Suppressor macrophage treated with lipopolysaccharide for 4 hours (primary cell): ENCODE measurements at regions not wholly inside any gene's neighbourhood (a gene's known extent, or its start where the extent isn't known, plus 50 kb on each side); places are given as distances from the start of the nearest gene placed in this dataset.
"Not testable (repeated sequence)": the region's sequence is repeated elsewhere in the genome, so short reads cannot be mapped to it uniquely, and the experiment has no call there.

Experiments used
- DNase-seq: peaks from one replicate; pipeline ENCODE4 v3.0.0-alpha.2; 2020

DNA sequence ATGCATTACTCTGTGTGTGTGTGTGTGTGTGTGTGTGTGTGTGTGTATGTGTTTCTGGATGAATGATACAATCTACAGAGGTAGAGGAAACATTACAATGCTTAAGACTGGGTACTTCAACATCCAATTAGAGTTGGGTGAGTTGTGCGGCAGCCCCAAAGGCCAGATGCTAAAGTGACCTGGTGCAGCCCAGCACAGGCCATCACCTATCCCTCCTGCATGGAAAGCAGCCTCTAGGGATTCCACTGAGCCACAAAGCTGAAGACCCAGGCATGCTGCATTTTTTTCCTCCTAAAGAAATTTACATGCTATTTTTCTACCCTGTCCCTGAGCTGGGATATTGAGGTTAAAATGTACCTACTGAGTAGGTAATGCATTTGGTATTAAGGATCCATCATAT is 79.1 kb upstream of the ETAA1 start:
- DNase-seq = no peak

DNA sequence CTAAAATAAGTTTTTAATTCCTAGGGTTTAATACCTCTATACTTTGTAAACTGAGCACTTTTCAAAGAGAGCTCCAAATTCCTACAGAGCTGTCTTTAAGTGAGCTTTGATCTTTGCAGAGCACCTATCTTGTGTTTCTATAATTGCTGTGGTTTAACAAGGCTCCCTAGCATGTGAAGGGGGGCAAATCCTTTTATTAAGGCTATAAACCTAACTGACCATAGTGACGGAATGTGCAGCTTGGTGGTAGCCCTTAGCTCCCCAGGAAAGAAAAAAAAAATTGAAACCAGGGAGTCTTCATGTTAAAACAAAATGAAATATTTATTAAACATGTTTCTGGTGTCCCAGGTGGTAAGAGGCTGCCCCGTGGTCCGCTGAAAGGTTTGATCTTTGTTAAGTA is 78.6 kb upstream of the ETAA1 start:
- DNase-seq = no peak

DNA sequence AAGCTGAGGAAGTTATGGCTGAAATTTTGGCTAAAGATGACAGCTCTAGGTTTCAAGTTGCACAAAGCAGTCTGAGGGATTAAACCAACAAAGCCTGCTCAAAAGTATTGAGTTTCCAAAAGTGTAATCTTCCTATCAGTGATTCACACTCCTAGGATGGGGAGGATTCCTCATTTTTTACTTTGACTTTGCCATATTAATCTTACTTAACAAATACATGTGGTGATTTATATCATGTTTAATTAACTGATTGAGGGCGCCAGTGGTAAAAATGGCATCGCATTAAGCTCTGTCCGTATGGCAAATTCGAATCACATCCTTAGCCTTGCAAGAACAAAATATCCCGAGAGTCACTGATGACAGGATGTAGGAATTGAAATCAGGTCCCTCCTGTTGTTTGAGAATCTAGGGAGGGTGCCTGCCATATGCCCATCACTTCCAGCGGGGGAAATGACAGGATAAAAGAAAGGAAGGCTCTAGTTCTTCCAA is 78.1 kb upstream of the ETAA1 start:
- DNase-seq = no peak

DNA sequence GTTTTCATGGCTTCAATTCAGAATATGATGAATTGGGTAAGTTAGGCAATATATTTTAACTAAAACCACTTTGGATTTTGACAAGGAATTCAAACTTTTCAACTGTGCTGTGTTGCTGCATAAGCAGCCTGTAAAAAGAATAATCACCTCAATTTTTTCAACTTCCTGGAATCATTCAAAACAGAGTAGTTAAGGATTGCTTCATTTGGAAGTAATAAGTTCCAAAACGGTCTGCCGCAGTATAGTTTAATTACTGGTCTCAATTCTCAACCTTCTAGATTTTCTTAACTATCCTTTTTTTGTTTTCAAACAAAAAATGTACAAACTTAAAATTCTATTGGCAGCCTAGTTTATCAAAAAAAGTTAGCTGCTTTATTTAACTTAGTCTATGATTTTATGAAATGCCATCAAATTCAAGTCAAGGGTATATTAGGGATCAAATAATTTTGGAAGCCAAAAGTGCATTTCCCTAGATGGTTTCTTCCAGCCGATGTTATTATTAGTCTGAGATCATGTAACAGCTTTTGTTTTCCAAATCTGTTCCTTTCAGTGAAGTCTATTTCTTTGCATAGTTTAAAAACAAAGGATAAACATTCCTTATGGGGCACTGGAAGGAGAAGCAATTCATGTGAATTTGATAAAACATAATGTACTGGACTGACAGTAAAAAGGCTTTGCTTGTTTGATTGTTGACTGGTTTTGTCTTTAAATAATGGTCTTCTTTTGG is 76.1 kb upstream of the ETAA1 start:
- no peak for DNase-seq

DNA sequence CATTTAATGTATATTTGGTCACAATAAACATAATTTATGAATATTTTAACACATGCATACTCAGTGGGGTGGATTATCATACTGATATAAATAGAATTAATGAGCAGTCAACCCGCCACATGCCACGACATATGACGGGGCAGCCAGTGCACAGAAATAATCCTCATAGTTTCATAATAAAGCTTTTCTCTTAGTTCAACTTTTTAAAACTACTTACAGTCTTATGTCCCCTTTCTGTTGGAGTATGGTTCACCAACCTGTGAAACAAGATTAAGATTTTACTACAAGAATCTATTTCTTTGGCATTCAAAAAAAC is 75.6 kb upstream of the ETAA1 start:
- DNase-seq = no peak

DNA sequence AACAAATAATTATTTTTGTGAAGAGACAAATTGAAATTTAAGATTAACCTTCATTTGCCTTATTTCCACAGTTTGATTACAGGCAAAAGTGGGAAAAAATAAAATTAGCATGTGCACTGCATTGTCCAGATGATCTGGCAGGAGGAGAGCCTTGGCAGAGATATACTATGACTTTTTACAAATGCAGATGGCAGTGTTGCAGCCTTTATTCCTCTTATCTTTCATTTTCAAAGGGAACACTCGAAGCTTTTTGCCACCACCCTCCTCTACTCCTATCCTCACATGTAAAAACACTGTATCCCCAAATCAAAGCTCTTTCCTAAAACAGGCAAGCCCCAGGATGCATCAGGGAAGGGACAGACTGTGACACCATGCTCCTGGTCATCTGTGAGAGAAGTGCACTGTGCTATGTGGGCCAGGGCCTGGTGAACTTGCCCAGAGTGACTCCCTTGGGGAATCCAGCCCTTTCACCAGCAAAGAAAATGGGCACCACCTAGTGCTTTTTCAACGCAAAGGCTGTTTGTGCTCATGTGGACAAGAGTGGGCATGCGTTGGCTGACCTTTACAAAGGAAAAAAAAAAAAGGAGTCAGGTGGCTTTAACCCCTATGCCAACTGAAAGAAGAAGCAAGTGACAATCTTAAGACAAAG is 74.7 kb upstream of the ETAA1 start:
- DNase-seq = no peak

DNA sequence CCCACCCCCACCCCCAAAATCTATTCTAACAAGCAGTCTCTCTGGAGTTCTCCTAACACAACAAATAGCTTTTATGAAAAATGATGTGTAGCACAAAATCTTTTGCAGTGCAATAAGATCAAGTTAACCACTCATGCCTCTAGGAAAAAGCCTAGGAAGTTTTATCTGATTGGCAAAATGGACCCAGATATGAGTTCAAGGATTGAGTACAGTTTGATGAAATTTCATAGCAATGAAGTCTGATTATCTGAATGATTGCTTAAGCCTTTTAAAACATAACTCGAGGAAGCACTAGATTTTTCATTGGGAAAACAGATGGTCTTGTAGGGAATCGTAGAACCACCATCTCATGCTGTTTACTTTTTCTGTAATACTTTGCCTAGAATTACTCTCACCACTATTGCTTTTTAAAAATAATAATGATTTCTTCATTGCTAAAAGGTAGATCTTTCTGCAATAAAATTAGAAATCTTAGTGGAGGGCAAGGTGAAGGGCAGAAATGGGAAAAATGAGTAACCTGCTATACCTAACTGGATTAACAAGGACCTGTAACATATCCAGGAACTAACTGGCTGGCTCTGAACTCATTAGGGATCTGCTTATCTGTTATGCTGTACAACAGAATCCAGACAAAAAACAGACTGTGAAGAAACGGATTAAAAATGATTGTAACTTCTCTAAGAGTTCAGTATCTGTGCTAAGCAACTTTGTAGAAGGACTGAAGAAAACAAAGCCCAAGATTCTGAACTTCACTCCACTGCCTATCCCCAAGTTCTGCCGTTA is 73.7 kb upstream of the ETAA1 start:
- no peak for DNase-seq

DNA sequence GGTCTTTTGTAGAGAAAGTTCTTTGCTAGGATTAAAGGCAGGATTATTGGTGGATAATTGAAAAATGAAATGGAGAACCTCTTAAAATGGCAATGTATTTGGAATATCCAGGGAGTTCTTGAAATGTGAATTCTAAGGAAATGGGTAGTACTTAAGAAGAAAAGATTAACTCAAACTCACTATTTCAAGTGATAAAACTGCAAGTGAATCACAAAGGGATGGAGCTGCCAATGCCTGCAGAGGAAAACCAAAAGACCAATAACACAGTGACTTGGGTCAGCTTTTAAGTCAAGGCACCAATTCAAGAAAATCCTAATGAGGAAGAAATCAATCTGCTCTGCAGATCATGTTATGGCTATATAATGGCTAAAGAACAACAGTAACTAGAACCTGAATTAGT is 67.6 kb upstream of the ETAA1 start:
- DNase-seq = no peak

DNA sequence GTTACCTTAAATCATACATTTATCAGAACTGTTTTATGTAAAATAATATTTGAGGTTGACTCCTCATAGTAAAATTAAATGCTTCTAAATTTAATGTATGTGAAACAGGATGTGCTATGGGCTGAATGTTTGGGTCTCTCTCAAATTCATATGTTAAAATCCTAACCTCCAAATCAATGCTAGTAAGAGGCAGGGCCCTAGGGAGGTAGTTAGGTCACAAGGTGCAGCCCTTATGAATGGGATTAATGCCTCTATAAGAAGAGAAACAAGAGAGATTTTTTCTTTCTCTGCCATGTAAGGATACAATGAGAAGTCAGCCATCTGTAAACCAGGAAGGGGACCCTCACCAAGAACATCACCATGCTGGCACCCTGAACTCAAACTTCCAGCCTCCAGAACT is 67.2 kb upstream of the ETAA1 start:
- no peak for DNase-seq

DNA sequence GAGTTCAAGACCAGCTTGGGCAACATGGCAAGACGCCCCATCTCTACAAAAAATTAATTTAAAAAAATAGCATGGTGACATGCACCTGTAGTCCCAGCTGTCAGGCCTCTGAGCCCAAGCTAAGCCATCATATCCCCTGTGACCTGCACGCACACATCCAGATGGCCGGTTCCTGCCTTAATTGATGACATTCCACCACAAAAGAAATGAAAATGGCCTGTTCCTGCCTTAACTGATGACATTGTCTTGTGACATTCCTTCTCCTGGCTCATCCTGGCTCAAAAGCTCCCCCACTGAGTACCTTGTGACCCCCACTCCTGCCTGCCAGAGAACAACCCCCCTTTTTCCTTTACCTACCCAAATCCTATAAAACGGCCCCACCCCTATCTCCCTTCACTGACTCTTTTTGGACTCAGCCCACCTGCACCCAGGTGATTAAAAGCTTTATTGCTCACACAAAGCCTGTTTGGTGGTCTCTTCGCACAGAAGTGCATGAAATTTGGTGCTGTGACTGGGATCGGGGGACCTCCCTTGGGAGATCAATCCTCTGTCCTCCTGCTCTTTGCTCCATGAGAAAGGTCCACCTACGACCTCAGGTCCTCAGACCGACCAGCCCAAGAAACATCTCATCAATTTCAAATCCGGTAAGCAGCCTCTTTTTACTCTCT is 65.6 kb upstream of the ETAA1 start:
- DNase-seq = not testable (repeated sequence)

DNA sequence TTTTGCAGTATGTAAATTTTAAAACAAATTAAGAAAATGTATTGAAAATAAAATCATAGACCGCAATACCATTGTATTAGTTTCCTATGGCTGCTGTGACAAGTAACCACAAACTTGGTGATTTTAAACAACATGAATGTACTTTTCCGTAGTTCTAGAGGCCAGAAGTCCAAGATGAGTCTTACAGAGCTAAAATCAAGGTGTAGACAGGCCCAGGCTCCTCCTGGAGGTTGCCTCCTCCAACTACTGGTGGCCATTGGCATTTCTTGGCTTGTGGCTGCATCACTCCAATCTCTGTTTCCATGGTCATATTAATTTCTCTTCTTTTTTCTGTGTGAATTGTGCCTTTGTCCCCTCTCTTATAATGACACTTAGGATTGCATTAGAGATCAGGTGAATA is 59.2 kb upstream of the ETAA1 start:
- DNase-seq = no peak

DNA sequence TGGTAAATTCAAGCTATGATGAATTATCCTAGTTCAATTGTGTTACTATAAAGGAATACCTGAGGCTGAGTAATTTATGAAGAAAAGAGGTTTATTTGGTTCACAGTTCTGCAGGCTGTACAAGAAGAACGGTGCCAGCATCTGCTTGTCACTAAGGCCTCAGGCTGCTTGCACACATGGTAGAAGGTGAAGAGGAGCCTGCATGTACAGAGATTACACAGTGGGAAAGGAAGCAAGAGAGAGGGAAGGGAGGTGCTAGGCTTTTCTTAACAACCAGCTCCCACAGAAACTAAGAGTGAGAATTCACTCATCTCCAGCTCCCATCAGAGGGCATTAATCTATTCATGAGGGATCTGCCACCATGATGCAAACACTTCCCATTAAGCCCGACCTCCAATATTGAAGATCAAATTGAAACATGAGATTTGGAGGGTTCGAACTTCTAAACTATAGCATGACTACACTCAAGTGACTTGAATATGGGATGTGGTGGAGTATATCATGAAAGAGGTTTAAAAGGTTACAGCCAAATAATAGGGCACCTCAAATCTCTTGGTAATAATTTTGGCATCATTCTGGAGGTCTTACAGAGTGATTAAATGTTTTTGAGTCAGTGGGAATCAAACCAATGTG is 58.4 kb upstream of the ETAA1 start:
- DNase-seq = no peak

DNA sequence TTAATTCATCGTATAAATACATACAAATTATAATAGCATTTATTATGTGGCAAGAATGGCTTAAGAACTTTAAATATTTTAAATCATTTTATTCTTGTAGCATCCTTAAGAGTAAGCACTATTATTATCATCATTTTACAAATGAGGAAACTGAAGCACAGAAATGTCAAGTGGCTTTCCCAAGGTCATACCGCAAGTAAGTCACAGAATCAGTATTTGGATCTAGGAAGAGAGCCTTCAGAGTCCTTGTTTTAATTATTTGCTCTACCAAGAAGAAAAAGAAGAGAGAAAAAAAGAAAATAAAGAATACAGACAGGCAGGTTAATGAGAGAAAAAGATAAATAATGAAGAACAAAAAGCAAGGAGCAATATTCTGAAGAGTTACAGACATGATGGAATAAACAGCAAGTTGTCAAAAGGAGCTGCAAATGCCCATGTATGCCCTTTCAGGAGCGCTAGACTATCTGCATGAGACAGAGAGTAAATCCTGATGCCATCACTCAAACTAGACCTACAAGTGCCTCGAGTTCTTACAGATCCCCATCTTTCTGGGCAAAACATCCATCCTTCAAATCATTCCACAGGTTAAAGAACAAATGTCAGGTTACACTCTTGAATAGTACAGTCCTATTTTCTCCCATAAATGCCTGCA is 57.8 kb upstream of the ETAA1 start:
- DNase-seq = no peak

DNA sequence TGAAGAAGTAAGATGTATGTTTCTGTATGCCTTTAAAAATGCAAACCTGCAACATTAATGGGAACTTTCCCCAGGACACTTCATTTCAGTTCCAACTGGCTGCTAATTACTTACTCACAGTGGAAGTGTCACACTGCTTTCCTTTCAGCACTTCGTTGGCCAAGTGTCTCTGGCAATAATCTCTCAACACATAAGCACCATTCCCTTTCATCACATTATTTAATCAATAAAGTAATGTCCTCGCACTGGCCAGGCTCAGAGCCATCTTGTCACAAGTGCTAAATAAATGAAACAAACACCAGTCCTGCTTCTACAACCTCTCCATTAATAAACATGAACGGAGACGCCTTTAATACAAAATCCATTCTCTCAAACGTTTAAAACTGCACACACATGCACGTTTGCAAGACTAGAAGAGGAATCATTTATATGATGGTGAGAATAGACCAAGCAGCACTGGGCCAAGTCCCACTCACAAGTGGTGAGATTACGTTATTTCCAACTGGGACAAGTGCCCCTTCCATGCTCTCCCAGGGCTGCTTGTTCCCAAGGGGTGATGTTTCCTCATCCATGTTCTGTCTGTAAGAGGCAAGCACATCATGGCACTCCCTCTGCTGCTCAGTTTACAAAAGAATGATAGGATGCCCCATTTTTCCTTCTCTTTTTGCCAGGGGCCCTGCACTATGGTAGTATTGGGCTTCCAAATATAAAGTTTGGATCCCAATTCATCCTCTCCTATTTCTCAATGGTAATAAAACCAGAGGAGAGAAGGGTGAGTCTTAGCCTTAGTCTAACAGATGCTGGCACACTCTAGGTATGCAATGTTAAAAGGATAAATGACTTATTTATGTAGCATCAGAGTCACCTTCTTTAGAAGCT is 56.8 kb upstream of the ETAA1 start:
- DNase-seq = no peak

DNA sequence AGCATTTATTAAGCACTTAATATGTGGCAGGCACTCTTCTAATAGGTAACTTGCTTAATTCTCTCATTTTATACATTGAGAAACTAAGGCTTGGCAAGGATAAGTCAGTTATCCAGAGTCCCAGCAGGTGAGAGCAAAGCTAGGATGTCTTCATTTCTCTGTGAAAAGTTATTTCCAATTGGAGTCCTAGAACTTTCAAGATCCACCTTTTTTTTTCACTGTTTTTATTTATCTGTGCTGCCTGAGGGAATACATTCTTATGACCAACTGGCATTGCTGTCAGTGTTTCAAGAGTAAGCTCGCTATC is 56.2 kb upstream of the ETAA1 start:
- no peak for DNase-seq

DNA sequence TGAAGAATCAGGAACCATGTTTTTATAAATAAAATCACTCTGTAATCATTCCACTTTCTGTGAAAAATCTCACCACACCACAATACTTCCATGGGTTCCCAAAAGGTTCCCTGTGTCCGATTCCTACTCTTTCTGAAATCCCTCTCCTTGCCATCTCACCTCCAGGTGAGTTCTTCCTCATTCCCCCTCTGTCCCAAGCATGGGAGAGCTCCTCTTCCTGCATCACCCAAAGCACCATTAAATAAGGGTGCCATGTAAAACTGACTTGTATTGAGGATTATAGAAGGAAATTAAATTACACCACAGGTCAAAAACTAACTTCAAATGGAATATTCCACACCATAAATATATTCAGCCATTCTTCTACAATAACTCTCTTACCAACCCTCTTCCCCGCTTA is 55.8 kb upstream of the ETAA1 start:
- DNase-seq = no peak

DNA sequence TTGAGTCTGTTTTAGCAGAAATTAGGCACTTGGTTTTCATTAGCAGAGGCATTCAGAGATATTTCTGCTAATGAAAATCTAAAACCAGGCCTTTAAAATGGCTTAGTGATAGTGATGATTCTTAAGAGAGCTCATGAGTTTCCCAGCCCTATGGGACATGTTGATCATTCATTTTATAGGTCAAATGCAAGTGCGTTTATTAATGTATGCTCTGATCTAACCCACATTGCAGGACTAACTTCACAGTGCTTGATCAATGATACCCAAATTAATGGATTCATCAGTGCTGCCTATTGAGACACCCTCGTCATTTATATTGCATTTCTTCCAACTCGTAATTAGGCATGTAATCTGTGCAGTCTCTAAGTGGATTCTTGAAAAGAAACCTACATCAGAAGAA is 54.7 kb upstream of the ETAA1 start:
- DNase-seq = no peak

DNA sequence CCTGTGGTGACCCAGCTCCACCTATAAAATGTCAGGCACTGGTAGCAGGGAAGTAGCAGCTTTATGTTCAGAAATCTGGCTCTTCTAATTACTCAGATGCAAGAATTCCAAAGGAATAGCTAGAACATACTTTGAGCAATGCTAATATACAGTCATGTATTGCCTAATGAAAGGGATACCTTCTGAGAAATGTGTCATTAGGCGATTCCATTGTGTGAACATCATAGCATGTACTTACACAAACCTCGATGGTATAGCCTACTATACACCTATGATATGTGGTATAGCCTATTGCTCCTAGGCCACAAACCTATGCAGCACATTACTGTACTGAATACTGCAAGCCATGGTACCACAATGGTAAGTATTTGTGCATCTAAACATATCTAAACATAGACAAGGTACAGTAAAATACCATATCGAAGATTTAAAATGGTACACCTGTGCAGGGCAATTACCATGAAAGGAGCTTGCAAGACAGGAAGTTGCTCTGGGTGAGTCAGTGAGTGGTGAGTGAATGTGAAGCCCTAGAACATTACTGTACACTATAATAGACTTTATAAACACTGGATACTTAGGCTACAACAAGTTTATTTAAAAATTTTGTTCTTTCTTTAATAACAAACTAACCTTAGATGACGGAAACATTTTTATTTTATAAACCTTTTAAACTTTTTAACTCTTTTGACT is 50.3 kb upstream of the ETAA1 start:
- no peak for DNase-seq
